Activated T-cell treated with anti-CD3 and anti-CD28 coated beads, Interleukin-2, amount 50 U/mL, for 4 hours (primary cell): ENCODE measurements at regions not wholly inside any gene's neighbourhood (a gene's known extent, or its start where the extent isn't known, plus 50 kb on each side); places are given as distances from the start of the nearest gene placed in this dataset.

ENCODE experiments used
- ATAC-seq, 2 donors: fragments of 200-7000 bp; cut with Tn5 transposase; one replicate each; pipeline ENCODE4 v1.10.0; 2021
- DNase-seq: peaks from one replicate; pipeline ENCODE4 v3.0.0-alpha.2; 2020
- H3K27me3 Mint-ChIP-seq: one replicate; pipeline ENCODE4 v1.8.0; 2021; ENCODE audit warnings: low read depth, mixed read lengths
- H3K36me3 Mint-ChIP-seq: one replicate; pipeline ENCODE4 v1.8.0; 2022; ENCODE audit warnings: mixed read lengths; ENCODE audit not compliant: insufficient read depth
- H3K4me1 Mint-ChIP-seq: one replicate; pipeline ENCODE4 v1.8.0; 2021; ENCODE audit warnings: low read depth, mixed read lengths
- H3K4me3 Mint-ChIP-seq: one replicate; pipeline ENCODE4 v1.8.0; 2021; ENCODE audit warnings: mild to moderate bottlenecking, moderate library complexity, mixed read lengths
- H3K9me3 Mint-ChIP-seq: one replicate; pipeline ENCODE4 v1.8.0; 2021; ENCODE audit warnings: mixed read lengths

DNA sequence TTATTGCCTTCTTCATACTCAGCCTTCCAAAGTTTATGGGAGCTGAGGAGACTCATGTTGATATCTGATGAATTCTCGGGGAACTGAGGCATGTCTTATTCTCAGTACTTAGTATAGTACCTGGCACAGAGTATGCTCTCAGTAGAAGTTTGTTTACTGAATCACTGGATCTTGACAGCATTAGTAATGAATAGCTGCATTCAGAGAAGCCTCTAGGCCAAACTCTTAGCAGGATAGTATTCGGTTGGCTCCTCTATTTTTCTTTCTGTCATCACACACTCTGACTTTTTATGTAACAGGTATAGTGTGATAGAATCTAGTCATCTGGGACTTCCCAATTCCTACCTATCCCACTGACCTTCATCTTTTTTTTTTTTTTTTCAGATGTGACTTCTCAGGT lies 566.4 kb upstream of the MAN1A1 start:
- no peaks in the 10 kb centered on the region for H3K36me3 Mint-ChIP-seq
- H3K9me3 Mint-ChIP-seq: peaks cover 12% of the 10 kb centered on the region
- DNase-seq (no peak), ATAC-seq (no peak)
- no peak overlapping the region for H3K4me3 Mint-ChIP-seq
- no peaks in the 10 kb centered on the region for H3K27me3 Mint-ChIP-seq
- H3K4me1 Mint-ChIP-seq: no peaks in the 10 kb centered on the region

DNA sequence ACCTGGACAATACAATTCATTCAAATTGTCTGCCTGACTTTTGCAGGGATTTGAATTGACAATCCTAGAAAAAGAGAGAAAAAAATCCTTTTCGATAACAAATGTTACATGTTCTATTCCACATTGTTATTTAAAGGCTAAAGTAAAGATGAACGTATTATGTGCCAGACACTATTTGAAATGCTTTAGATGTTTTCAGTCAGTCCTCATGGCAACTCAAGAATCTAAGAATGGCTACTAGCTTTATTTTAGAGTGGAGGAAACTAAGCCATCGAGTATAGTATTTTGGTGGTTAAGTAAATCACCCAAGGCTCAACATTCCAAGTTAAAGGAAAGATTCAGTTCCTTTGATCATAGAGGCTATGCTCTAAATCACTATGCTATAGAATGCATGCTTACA lies 558.6 kb upstream of the MAN1A1 start:
- Mint-ChIP-seq H3K27me3 (no peaks in the 10 kb centered on the region), H3K36me3 (no peaks in the 10 kb centered on the region), H3K4me3 (no peak overlapping the region), H3K9me3 (no peaks in the 10 kb centered on the region), H3K4me1 (no peaks in the 10 kb centered on the region)
- ATAC-seq: no peak
- no peak for DNase-seq

DNA sequence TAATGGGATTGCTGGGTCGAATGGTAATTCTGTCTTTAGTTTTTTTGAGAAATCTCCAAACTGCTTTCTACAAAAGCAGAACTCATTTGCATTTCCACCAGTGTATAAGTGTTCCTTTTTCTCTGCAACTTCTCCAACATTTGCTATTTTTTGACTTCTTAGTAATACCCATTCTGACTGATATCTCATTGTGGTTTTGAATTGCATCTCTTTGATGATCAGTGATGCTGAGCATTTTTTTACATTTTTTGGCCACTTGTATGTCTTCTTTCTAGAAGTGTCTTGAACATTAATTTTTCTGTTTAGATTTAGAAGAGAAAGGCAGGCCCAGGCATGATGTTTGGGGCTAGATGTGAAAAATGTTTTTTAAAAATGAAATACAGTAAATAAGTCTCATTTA lies 553.1 kb upstream of the MAN1A1 start:
- H3K27me3 Mint-ChIP-seq: no peaks in the 10 kb centered on the region

DNA sequence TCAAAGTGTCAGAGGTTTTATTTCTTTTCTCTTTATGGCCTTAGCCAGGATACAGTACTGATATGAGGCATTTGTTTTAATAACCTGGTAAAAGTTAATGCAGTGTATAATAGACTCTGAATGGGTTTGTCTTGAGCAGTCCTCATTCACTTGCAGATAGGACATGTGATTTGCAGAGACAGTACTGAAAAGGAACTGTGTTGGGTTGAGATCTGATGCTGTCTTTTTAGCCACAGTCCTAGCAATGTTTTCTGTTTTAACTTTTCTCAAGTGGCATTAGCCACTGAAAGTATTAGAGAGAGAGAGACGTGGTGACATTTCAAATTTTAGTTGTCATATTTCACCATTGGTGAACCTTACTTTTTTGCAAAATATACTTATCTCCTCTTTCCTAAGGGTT lies 547.2 kb upstream of the MAN1A1 start:
- no peaks in the 10 kb centered on the region for H3K36me3 Mint-ChIP-seq
- no peak overlapping the region for H3K4me3 Mint-ChIP-seq
- ATAC-seq (no peak), DNase-seq (no peak)
- no peaks in the 10 kb centered on the region for H3K27me3 Mint-ChIP-seq
- no peaks in the 10 kb centered on the region for H3K4me1 Mint-ChIP-seq
- H3K9me3 Mint-ChIP-seq: no peaks in the 10 kb centered on the region

More for the DNA sequence above, 553.1 kb upstream of the MAN1A1 start:
- Mint-ChIP-seq H3K4me3 (no peak overlapping the region), H3K9me3 (no peaks in the 10 kb centered on the region), H3K4me1 (no peaks in the 10 kb centered on the region), H3K36me3 (no peaks in the 10 kb centered on the region)
- DNase-seq: no peak
- ATAC-seq: no peak

DNA sequence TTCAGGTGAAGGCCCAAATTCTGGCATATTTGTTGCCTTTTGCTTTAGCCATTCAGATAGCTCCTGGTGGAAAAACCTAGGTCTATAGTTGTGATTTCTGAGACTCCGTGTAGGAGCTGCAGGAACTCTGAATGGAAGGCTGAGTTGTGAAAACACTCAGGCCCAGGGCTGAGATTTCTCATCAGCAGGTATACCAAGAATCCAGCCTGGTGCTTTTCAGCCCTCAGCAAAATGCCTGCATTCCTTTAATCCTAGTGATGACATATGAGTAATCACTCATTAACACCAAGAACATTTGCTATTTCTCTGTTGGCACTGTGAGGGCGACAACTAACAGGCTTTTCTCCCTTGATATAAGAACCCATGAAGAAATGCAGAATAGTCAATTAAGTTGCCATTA lies 546.1 kb upstream of the MAN1A1 start:
- Mint-ChIP-seq H3K9me3 (no peaks in the 10 kb centered on the region), H3K4me3 (no peak overlapping the region)

DNA sequence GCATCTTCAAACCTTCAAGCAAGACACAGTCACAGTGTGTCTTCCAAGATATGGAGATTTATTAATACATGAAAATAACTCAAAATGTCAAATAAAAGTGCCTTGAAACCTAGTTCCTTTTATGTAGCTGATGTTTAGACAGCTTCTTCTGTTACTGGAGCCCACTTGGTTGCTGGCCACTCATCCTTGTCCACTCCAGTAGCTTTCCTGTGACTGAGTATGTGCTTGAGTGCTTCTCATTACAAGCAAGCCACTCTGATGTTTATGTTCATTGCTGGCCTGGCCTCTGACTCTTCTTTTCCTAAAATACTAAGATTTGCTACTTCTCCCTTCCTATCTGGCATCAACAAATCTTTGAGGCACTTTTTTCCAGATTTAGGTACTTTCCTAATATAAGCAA lies 545.2 kb upstream of the MAN1A1 start:
- no peak for DNase-seq
- Mint-ChIP-seq H3K27me3 (no peaks in the 10 kb centered on the region), H3K4me1 (no peaks in the 10 kb centered on the region), H3K36me3 (no peaks in the 10 kb centered on the region), H3K9me3 (no peaks in the 10 kb centered on the region), H3K4me3 (no peak overlapping the region)
- no peak for ATAC-seq

More for the DNA sequence above, 546.1 kb upstream of the MAN1A1 start:
- no peaks in the 10 kb centered on the region for H3K36me3 Mint-ChIP-seq
- H3K27me3 Mint-ChIP-seq: no peaks in the 10 kb centered on the region
- no peaks in the 10 kb centered on the region for H3K4me1 Mint-ChIP-seq
- ATAC-seq (no peak), DNase-seq (no peak)

DNA sequence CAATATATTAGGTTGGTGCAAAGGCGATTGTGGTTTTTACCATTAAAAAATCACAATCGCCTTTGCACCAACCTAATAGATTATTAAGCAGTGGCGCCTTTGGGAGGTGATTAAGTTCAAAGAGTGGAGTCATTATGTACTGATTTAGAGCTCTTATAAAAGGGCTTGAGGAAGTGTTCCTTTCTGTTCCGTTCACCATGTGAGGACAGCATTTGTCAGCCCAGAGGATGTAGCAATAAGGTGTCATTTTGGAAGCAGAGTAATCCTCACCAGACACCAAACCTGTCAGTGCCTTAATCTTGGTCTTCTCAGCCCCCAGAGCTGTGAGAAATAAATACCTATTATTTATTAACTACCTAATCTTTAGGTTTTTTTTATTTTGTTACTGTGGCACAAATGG lies 542.1 kb upstream of the MAN1A1 start:
- no peak for ATAC-seq
- Mint-ChIP-seq H3K4me1 (no peaks in the 10 kb centered on the region), H3K9me3 (no peaks in the 10 kb centered on the region), H3K36me3 (no peaks in the 10 kb centered on the region), H3K4me3 (no peak overlapping the region), H3K27me3 (no peaks in the 10 kb centered on the region)
- DNase-seq: no peak

DNA sequence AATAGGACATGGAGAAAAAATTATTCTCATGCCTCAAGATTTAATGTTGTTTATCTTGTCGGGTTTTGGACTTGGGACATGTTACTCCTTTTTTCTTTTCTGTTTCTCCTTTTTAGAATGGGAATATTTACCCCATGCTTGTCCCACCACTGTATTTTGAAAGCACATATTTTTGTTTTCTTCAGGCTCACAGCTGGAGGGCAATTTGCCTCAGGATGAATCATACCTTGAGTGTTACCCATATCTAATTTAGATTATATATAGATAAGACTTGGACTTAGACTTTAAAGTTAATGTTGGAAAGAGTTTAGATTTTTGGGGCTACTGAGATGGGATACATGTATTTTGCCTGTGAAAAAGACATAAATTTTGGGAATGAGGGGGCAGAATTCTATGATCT lies 541.6 kb upstream of the MAN1A1 start:
- no peaks in the 10 kb centered on the region for H3K4me1 Mint-ChIP-seq
- no peaks in the 10 kb centered on the region for H3K27me3 Mint-ChIP-seq
- no peaks in the 10 kb centered on the region for H3K36me3 Mint-ChIP-seq
- ATAC-seq (no peak), DNase-seq (no peak)
- no peak overlapping the region for H3K4me3 Mint-ChIP-seq
- no peaks in the 10 kb centered on the region for H3K9me3 Mint-ChIP-seq

DNA sequence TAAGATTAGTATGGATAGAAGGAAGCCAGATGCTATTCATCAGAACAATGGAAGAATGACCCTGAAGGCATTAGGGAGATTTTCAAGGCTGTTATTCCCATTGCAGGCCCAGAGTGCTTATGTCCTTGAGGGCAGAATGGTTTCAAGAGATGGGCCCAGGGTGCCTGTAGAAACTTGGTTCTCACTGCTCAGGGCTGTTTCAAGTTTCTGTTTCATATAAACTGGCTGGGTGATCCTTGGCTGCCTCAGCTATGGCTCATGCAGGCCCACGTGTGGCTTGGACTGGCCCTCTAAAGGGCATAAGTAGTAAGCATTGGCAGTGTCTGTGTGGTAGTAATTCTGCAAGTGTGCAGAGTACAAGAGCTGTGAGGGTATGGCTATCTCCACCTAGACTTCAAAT lies 540.9 kb upstream of the MAN1A1 start:
- H3K27me3 Mint-ChIP-seq: no peaks in the 10 kb centered on the region
- H3K4me1 Mint-ChIP-seq: no peaks in the 10 kb centered on the region
- no peaks in the 10 kb centered on the region for H3K9me3 Mint-ChIP-seq
- H3K36me3 Mint-ChIP-seq: no peaks in the 10 kb centered on the region
- ATAC-seq: no peak
- H3K4me3 Mint-ChIP-seq: no peak overlapping the region
- DNase-seq: no peak

DNA sequence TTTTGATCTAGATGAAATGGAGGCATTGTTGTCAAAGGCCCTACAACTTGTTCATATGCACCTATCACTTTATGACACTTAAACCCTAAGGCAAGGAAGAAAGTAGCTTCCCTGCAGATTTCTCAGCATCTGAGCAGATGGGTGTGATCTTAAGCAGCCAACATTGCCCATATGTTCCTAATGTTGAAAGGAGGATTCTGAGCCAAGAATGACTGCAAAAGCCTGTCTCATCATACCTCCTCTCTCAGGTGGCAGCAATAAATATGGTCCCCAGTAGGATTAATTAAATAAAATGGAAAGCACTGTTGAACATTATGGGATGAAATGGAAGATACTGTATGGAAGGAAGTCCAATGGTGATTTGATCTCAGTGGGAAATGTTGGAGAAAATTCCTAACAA lies 538.1 kb upstream of the MAN1A1 start:
- no peak for ATAC-seq
- Mint-ChIP-seq H3K27me3 (no peaks in the 10 kb centered on the region), H3K36me3 (no peaks in the 10 kb centered on the region), H3K9me3 (no peaks in the 10 kb centered on the region), H3K4me1 (no peaks in the 10 kb centered on the region), H3K4me3 (no peak overlapping the region)
- DNase-seq: no peak

DNA sequence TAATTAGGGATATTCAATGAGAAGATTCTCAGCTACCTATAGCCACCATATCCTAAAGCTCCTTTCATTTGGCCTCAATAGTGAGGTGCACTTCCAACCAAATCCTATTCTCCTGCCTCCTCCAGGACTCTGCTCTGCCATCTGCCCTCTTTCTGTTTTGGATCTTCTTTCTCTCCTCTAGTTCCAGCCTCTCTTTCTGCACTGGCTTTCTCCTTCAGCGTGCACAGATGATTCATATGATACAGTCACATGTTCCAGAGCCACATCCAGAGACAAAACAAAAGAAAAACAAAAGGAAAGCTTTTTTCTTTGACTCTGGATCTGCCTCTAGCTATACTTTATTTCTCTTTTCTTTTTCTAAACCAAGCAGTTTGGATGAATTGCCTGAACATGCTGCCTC lies 531.9 kb upstream of the MAN1A1 start:
- H3K9me3 Mint-ChIP-seq: no peaks in the 10 kb centered on the region
- H3K4me1 Mint-ChIP-seq: no peaks in the 10 kb centered on the region
- ATAC-seq: no peak
- DNase-seq: no peak
- H3K4me3 Mint-ChIP-seq: no peak overlapping the region
- no peaks in the 10 kb centered on the region for H3K27me3 Mint-ChIP-seq
- H3K36me3 Mint-ChIP-seq: no peaks in the 10 kb centered on the region

DNA sequence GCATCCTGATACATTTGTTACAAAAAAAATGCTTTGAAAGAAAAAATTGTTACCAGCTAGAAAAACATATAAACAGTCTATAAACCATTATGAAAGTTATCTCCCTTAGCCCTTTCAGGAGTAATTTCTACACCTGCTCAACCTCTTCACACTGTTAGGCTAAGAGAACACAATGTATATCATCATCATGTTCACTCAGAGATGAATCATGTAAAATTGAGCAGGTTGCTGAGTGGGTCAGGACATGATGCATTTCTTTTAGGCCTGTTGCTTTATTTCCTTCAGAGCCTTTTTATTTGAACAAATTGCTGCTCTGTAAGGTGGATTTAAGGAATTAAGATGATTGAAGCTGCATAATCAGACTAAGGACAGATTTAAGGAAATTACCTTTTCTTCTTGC lies 531.3 kb upstream of the MAN1A1 start:
- H3K36me3 Mint-ChIP-seq: no peaks in the 10 kb centered on the region
- H3K27me3 Mint-ChIP-seq: no peaks in the 10 kb centered on the region
- no peaks in the 10 kb centered on the region for H3K9me3 Mint-ChIP-seq
- DNase-seq: no peak
- no peak overlapping the region for H3K4me3 Mint-ChIP-seq
- H3K4me1 Mint-ChIP-seq: no peaks in the 10 kb centered on the region
- ATAC-seq: no peak

DNA sequence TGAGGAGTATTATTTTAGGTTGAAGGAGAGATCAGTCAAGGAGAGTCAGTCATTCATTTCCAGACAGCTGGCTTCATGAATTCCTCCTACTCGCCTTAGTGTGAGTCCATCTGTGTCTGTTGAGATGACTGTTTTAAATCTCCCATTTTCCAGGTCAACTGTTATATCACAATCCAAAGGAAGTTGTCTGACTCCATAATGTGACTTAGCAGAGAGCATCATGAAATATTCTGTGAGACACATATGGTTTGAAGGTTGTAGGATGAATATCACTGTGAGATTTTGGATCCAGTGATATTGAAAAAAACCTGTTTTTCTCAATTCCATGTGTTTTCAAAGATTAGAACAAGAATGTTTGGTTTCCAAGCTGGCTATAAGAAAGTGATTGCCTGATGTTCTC lies 530.2 kb upstream of the MAN1A1 start:
- ATAC-seq: no peak
- H3K36me3 Mint-ChIP-seq: no peaks in the 10 kb centered on the region
- H3K4me3 Mint-ChIP-seq: no peak overlapping the region
- no peaks in the 10 kb centered on the region for H3K27me3 Mint-ChIP-seq
- DNase-seq: no peak
- H3K9me3 Mint-ChIP-seq: no peaks in the 10 kb centered on the region
- H3K4me1 Mint-ChIP-seq: no peaks in the 10 kb centered on the region

DNA sequence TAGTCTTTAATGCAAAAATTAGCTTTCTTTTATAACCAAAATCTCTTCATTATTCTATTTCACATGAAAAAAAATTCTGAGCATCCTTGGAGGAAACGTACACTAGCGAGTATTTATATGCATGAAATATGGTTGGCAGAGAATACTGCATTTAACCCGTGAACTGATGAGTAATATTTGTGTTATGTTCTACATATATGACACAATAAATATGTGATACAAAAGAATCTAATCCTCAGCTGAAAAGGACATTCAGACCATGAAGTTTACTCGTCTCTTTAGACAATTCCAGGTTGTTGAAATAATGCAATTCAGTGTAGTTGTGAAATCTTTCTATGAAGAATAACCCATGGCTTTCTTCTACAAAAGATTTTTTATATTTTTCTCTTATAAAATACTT lies 524.8 kb upstream of the MAN1A1 start:
- no peaks in the 10 kb centered on the region for H3K27me3 Mint-ChIP-seq
- ATAC-seq: no peak
- H3K4me3 Mint-ChIP-seq: no peak overlapping the region
- no peaks in the 10 kb centered on the region for H3K4me1 Mint-ChIP-seq
- DNase-seq: no peak
- no peaks in the 10 kb centered on the region for H3K36me3 Mint-ChIP-seq
- no peaks in the 10 kb centered on the region for H3K9me3 Mint-ChIP-seq

DNA sequence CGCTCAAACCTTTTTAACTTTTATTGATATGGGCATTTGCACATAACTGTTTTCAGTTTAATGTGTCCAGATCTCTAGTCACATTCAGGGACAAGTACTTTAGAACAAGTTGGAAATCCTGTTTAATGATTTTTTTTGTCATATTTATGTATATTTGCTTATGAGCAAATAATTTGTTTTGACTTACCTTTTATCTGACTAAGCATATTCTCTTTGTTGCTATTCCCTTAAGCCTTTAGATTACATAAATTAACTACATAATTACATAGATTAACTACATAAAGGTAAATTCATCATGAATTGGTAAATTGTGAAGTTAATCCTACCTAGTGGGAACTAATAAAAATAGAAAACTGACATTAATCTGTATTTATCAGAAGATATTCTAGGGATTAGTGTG lies 523.5 kb upstream of the MAN1A1 start:
- Mint-ChIP-seq H3K4me3 (no peak overlapping the region), H3K4me1 (no peaks in the 10 kb centered on the region), H3K9me3 (no peaks in the 10 kb centered on the region), H3K36me3 (no peaks in the 10 kb centered on the region), H3K27me3 (peaks cover 2% of the 10 kb centered on the region)
- no peak for DNase-seq
- ATAC-seq: no peak

DNA sequence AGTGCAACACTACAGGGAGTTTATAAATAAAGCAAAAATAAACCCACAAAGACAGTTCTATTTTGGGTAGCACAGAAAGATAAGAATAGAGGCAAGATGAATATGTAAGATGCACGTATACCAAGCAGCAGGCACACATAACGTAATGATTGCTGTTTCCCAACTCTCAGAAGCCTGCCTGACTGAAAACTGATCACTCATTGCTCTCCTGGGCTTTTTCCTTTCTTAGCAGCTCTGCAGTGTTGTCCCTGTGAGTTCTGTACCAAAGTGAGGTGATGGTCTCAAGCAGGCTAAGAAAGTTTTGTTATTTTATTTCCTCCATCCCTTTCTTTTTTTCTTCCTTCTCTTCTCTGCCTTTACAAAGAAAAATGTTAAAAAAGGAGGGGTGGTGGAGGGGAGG lies 522.0 kb upstream of the MAN1A1 start:
- ATAC-seq (no peak), DNase-seq (no peak)
- H3K36me3 Mint-ChIP-seq: no peaks in the 10 kb centered on the region
- H3K4me1 Mint-ChIP-seq: no peaks in the 10 kb centered on the region
- peaks cover 3% of the 10 kb centered on the region for H3K9me3 Mint-ChIP-seq
- H3K4me3 Mint-ChIP-seq: no peak overlapping the region
- H3K27me3 Mint-ChIP-seq: peaks cover 2% of the 10 kb centered on the region
